Activated T-helper 9 cell treated with anti-CD3 and anti-CD28 coated beads, Interleukin-2, amount 50 U/mL, for 16 hours (primary cell): ENCODE measurements at regions not wholly inside any gene's neighbourhood (a gene's known extent, or its start where the extent isn't known, plus 50 kb on each side); places are given as distances from the start of the nearest gene placed in this dataset.

ENCODE experiments used
- DNase-seq: peaks from one replicate; pipeline ENCODE4 v3.0.0-alpha.2; 2020; ENCODE audit warnings: low read depth

DNA sequence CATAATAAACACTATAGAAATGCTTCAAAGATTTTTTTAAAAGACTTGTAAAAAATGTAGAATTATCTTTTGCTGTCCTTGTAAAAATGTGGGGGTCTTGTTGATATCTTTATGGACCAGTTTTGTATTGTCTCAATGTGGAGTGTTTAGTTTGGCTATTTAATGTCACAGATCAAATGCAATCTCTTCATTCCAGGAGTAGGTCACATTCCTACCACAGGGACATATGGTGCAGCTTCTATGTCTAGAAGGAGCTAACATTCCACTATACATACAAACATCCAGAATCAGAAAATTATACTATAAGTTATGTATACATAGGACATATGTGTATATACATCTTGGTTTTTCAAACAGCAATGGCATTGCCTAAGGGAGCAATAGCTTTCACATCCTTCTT lies 345.7 kb downstream of the BMP4 start:
- DNase-seq = no peak

DNA sequence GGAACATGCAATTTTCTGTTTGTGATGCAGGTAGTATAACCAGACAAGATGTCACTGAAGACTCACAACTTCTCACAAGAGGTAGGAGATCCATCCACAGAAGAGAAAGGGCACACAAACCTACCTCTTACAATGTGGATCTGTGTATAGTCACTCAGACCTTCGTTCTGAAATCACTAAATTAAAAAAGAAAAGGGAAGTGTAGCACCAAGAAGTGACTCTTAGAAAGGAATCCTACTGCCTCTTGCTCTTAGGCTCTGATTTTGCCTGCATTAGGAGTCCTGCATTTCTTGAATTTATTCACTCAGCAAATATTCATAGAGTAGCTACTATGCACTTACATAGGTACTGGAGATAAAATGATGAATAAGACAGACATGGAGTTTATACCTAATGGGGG lies 347.6 kb downstream of the BMP4 start:
- DNase-seq = no peak

DNA sequence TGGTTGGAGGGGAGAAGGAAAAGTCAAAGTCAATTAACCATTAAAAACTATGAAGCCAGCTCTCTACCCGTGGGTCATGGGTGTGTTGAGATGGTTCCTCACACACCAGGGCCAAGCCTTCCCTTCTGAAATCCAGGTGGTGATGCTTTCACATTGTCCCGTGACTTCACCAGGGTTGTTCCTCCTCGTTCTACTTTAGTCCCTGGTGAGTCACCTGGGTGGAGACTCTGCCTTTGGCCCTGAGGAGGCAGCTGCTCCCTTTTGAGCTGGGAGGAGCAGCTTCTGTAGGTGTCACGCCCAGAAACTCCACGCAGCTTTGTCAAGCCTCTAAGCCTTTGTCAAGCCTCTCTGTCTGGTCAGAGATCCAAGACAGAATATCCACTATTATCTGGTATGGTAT lies 348.3 kb downstream of the BMP4 start:
- DNase-seq = no peak

DNA sequence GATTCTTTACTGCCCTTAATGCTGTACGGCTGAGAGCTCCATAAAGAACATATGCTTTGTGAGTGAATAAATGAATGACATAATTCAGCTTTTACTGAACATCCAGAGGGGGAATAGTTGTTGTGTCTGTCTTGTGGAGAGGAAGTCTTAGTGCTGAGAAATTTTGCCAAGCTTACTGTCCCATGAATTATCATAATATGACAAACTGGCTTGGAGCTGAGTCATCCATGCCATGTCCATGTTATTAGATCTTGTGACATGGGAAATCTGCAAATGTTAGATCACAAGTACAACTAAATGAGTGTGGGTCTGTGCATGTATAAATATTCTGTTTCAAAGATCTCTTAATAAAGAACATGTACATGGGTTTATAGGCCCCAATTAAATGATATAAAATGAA lies 350.4 kb downstream of the BMP4 start:
- DNase-seq = no peak

DNA sequence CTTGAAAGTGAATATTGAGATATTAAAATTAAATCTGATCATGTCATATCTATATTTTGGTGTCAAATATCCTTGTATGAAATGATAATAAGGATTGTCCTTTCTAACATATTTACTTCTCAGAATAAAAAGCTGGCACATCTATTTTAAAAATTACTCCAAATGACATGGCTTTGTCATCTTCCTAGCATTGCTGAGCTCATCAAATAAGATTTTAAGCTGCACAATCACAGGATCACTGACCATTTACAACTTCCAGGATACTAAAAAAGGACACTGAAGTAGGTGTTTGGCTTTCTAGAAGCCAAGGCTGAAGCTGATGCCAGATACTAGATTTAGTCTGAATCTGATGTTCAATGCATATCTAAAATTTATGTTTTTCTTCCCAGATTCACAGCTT lies 351.1 kb downstream of the BMP4 start:
- no peak for DNase-seq

DNA sequence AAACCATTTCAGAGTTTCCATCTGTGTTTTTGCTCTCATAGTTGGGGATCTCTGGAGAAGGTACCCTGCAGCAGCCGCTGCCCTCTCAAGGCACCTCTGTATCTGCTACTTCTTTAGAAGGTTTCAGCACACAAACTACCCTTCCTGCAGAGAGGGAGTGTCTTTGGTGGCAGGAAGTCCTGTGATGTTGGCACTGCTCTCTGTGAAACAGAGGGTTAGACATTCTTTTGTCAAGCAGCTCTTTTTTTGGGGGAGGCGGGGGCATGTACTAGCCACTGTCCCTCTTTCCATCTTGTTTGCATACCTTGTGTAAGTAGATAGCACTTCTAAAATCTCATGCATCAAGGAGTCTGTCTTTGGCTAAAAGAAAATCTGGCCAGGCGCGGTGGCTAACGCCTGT lies 352.6 kb downstream of the BMP4 start:
- DNase-seq = no peak

DNA sequence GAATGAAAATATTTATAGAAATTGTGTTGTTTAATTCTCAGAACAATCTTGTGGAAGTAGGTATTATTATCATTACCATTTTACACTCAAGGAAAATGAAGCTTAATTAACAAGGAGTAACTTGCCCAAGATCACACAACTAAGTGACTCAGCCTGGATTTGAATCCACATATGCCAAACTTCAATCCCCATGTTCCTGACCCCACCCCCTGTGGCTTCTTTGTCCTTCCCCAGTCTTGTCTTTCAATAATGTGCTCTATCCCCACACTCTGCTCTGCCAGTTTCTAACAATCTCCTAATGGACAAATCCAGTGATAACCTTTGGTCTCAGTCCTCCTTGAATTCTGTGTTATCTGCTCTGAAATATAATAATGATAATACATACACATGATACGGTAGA lies 355.2 kb downstream of the BMP4 start:
- no peak for DNase-seq

DNA sequence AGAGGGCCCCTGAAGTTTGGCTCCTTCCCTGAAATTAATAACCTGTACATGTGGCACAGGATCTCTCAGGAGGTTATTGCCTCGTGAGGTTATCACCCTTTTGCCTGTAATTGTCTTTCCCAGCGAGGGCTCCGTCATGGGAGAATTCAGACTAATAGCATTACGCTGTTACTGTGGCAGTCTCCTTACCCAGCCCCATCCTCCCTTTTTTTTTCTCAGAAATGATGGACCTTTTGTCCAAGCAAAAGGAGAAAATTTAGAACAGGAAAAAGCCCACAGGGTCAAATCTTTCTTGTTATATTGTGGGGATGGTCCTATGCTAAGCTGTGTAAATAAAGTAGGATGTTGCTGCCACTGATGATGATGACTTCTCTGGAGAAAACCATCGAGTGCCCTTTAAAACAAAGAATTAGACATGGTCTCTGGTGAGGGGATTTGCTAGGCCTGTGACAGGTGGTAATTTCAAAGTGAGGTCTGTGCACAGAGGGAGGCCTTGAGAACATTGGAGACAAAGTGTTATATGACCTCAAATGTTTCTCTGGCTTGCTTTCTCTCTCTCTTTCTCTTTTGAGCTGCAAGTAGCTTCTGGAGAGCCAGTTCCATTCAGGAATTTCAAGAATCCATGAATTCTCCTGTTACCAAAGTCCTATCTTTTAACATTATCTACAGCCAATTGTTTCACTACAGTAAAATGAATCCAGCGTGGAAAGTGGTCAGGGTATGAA lies 357.2 kb downstream of the BMP4 start:
- DNase-seq = no peak

DNA sequence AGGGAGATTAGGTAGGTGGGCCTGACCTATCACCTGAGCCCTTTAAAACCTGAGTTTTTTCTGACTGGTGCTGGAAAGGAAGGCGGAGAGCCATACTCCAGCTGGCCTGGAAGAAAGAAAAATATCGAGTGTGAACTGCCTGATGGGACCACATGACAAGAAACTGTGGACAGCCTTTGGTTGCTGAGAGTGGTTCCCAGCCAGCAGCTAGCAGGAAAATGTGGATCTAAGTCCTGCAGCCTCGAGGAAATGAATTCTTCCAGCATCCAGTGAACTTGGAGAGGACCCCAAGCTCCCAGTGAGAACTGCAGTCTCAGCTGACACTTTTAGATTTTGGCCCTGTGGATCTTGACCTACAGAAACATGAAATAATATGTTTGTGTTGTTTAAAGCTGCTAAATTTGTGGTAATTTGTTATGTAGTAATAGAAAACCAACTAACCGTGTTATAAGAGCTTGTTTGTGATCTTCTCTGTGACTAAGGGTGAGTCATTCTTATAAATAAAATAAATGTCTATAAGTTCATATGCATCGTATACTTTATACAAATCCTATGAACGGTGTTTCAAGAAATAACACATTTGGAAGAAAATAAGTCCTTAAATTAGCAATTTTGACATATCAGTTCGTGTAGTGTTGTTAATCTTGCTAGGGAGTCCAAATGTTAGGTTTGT lies 359.6 kb downstream of the BMP4 start:
- no peak for DNase-seq

DNA sequence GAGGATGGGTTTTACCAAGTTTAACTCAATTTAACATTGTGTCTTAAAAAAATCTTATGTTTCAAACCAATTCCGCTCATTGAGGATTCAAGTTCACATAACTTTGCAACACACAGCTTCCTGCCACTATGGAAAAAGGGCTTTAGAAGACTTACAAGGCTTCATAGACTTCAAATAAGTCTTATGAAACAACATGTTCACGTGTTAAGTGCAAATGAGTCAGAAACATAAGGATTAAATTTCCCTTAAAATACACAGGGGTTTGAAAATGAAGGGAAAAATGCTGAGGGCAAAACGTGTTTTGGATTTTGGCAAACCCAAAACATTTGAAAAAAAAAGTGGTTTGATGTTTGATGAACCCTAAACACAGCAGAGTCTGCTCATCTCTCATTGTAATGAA lies 364.8 kb downstream of the BMP4 start:
- no peak for DNase-seq

DNA sequence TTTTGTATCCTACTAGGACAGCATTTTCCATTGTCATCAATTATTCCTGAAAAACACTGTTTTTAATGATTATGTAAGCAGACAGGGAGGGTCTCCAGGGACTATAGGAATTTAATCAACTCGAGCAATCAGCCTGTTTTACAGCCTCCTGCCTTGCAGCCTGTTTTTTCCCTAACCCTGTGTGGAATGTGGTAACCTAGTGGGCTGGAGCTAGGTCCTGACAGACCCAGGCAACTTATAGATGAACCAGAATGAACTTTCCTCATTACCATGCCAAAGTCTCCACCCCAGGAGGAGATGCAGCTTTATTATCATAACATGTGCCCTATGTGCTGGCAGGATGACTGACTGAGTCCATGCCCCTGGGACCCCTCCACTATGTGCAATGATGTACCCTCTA lies 375.1 kb downstream of the BMP4 start:
- no peak for DNase-seq

DNA sequence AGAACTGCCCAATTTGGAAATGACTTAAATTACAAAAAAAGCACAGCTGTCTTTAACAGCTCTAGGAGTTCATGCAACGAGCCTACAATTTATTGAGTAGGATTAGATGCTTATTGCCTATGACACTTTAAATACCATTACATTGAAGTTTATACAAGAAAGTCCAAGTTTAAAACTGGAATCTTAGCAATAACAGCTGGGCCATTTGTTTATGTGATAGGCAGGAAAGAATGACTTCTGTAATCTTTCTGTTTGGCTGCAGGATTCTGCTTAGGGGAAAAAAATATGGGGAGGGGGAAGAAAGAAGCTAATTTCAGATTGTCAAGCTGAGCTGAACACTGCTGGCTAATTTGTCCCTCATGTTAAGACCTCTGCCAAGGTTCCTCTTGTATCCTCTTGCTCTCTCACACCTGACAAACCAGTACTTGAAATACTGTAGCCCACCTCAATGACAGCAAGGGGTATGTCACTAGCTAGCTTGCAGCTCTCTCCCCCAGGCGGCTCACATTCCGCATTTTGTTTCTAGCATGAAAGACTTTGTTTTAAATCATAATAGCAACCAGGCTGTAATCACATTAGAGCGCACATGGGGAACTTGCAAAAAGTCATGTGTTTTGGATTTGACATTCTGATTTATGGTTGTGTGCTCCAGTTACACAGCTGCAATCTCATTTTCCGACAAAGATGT lies 384.8 kb downstream of the BMP4 start:
- no peak for DNase-seq

DNA sequence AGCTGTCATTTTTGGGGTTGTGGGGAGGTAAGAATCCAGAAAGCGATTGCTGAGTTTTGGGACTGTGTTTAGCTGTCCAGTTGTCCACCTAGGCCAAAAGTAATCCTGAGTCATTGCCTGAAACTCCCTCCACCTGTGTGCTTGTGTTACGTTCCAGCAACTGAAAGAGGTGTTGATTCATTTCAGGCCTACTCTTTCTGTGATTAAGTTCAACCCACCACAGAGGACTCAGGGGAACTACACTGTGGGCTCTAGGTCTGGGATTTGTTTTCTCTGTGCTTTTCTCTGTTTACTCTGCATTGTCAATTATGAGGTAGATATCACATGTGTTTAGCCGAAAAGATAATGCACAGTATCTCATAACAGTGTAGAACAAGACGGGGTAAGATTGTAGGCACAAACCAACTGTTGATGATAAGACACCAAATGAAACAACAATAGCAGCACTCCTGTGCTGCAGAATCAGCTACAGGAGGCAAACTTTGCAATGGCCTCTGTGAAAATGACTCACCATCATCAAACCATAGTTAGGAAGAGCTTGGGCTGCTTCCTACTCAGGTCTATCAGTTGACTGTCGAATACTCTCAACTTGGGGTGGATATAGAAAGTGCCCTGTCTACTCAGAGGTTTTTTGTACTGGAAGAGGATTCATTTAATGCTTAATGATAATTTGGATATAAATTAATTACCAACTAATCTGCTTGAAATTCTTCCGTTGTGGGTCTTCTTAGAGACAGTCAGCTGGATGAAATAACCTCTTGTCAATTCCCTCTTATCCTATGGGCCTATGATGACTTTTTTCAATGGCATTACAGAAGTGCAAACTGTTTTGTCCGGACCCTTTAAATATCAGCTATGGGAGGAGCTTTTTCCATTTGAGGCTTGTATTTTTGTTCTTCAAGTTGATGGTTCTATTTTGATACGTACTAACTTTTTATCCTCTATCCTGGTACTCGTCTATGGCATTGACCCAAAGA lies 385.9 kb downstream of the BMP4 start:
- no peak for DNase-seq

DNA sequence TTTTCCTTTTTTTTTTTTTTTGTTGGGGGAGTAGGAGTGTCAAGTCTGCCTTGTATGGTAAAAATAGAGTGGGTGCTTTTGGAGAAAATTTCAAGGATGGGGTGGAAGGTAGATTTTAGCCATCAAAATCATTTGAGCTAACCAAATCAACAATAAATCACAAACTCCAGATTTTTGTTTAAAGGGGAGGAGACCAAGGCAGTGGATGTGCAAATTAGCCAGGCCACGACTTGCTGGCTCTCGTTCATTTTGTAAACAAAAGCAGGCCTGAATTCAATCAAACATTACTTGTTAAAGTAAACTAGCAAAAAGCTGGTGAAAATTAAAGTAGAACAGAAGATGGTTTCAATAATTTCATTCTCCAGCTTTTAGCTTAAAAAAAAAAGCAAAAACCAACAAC lies 387.2 kb downstream of the BMP4 start:
- no peak for DNase-seq

DNA sequence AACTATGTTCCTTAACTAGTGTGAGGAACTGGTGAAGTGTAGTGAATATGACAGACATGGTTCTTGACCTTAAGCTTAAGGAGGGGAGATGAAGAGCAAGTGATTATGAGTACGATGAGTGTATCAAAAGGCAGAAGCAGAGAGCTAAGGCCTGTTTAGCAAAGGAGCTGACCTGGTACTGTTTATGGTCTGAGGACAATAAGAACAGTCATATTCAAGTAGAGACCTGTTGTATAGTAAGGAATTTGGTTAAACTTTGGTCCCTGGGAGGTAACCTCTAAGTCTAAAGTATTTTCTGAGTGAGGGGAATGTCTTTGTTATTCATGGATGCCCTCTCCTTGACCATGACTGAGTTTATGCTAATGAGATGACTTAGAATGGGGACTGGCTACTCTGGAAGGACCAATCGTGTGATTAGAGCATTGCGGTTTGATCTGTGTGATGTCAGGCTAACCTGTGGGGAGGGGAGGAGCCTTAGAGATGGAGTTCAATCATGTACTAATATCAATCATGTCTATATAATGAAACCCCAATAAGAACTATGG lies 389.3 kb downstream of the BMP4 start:
- DNase-seq = no peak

DNA sequence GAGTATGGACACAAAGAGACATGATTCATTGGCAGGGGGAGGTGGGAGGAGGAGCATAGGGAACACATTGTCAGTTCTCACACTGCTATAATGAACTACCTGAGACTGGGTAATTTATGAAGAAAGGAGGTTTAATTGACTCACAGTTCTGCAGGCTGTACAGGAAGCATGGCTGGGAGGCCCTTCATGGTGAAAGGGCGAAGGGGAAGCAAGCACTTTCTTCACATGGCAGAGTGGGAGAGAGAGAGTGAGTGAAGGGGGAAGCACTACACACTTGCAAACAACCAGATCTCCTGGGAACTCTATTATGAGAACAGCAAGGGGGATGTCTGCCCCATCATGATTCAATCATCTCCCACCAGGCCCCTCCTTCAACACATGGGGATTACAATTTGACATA lies 391.8 kb downstream of the BMP4 start:
- DNase-seq = no peak

DNA sequence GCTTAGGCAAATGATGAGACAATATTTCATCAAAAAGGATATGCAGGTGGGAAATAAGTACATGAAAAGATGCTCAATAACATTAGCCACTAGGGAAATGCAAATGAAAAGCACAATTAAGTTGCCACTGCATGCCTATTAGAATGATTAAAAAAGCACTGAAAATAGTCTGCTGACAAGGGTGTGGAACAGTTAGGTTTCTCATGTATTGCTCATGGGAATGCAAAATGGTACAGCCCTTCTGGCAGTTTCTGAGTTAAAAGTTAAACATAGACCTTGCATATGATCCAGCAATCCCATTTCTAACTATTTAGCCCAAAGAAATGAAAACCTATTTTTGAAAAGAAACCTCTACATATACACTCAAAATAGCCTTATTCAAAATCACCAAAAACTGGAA lies 393.0 kb downstream of the BMP4 start:
- no peak for DNase-seq

DNA sequence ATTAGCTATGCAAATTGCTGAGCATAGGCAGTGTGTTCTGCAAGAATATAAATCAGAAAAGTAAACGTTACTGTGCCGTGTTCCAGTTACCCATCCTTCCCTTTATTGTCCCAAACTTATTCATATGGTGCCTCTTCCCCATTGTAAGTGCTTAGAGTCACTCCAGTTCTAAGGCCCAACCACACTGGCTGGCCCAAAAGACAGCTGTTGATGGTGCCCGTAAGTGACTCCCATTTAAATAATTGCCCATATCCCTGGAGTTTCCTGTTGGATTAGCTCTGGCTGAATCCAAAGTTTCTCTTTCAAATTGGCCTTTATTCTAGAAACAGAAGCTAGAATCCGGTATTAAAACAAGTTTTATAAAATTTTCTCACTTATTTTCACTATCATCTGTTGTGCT lies 400.1 kb upstream of the DDHD1 start:
- DNase-seq = no peak

DNA sequence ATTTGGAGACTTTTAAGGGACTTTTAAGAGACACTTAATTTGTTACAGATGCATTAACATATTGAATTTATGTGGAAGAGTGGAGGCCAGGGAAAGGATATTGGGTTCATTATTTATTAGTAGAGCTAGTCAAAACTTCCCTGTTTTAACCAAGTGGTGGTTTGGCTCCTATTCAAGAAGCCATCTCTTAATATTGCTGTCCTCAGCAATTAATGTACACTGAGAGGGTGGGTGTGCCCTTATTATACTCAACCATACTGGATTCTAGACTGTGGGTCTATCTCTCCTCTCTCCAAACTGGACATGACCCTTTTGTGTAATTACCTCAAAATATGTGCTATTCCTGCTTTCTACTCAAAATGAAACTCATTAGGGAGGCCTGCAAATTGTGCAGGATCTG lies 398.7 kb upstream of the DDHD1 start:
- no peak for DNase-seq

DNA sequence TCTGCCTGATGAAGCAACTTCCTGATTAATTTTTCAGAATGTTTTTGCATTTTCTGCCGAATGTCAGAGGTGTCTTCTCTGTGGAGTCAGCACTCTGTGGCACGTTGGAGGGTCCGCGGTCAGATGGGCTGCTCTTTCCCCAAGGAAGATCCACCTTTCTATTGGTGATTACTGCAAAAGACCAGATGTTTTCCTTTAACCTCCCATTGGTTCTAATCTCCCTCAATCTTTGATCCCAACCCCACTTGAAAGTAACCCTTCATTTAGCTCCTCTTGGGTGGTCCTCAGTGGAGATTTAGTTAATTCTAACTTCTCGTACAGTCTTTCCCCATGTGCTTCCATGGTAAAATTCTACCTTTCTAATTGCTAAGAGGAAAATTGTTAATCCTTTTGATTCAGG lies 397.7 kb upstream of the DDHD1 start:
- no peak for DNase-seq

DNA sequence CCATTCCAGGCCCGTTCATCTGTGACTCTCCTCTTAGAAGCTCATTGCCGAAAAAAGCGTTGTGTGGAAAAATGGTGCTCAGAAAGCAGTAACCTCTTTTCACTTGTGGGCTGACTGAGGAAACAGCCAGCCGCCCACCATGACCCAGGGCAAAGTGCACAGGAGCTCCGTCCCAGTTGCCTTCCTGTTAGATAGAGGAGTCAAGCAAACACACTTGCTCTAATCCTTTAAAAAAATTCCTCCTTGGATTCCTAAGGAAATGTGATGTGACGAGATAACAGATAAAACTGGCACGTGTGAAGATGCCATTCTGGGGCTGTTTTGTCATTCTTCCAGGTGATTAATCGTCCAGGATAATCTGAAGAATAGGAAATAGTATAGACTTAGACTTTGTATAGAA lies 396.8 kb upstream of the DDHD1 start:
- no peak for DNase-seq

DNA sequence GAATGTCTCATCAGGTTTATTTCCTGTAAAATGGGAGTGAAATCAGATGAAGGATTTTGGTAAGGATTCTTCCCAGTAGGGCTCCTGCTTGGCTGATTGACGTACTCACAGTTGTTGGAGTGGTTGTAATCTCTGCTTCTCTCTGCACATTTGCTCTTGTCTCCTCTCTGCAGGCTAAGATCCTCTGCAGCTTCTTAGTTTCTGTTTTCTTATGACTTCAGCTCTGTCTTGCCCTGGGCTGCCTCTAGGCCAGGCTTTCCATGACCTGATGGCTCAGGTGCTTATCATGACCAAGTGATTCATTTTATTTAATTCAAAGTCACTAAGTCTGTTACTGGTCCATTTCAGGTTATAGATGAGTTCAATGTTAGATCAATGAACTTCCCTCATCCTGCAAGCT lies 394.5 kb upstream of the DDHD1 start:
- no peak for DNase-seq
